ENCODE measurements at regions not wholly inside any gene's neighbourhood (a gene's known extent, or its start where the extent isn't known, plus 50 kb on each side); places are given as distances from the start of the nearest gene placed in this dataset.

- peaks cover 22% of the 10 kb centered on the region for H3K27me3 ChIP-seq (ENCODE audit: insufficient read depth, low read length)
- no peak overlapping the region for H3K27ac ChIP-seq (ENCODE audit: low read depth, low read length)
- no peaks in the 10 kb centered on the region for H3K79me2 ChIP-seq (ENCODE audit: insufficient read depth, low read length)
- no peaks in the 10 kb centered on the region for H4K20me1 ChIP-seq (ENCODE audit: insufficient read depth, low read length)
- H3K4me3 ChIP-seq (ENCODE audit: insufficient read depth, low read length) = no peak overlapping the region
- H3K4me1 ChIP-seq (ENCODE audit: insufficient read depth, low read length) = no peaks in the 10 kb centered on the region
- H3K36me3 ChIP-seq (ENCODE audit: insufficient read depth, low read length) = no peaks in the 10 kb centered on the region
- DNase-seq (ENCODE audit: insufficient read length, low spot score, missing footprints) = no peak
- peaks cover 2% of the 10 kb centered on the region for H3K9me3 ChIP-seq (ENCODE audit: low read depth, low read length)
- H3K4me2 ChIP-seq (ENCODE audit: insufficient read depth, low read length) = no peak overlapping the region
- no peak overlapping the region for H2AFZ ChIP-seq (ENCODE audit: low read length)
- no peak for TF ChIP-seq CTCF (IDR thresholded peaks at IDR 0.05; ENCODE audit: extremely low read depth, low read depth, low read length)
Observed at GRCh38 chr5:171612749-171613148, 172.9 kb upstream of the SMIM23 start.

GRCh38 chr5:171614511-171614910, 171.1 kb upstream of the SMIM23 start:
- Histone ChIP-seq H3K9me3 (ENCODE audit: low read depth, low read length) (peaks cover 2% of the 10 kb centered on the region), H3K27ac (ENCODE audit: low read depth, low read length) (no peak overlapping the region), H2AFZ (ENCODE audit: low read length) (no peak overlapping the region), H3K4me2 (ENCODE audit: insufficient read depth, low read length) (no peak overlapping the region), H3K36me3 (ENCODE audit: insufficient read depth, low read length) (no peaks in the 10 kb centered on the region), H4K20me1 (ENCODE audit: insufficient read depth, low read length) (no peaks in the 10 kb centered on the region), H3K27me3 (ENCODE audit: insufficient read depth, low read length) (peaks cover 22% of the 10 kb centered on the region), H3K4me1 (ENCODE audit: insufficient read depth, low read length) (no peaks in the 10 kb centered on the region), H3K4me3 (ENCODE audit: insufficient read depth, low read length) (no peak overlapping the region), H3K79me2 (ENCODE audit: insufficient read depth, low read length) (no peaks in the 10 kb centered on the region)
- TF ChIP-seq CTCF (IDR thresholded peaks at IDR 0.05; ENCODE audit: extremely low read depth, low read depth, low read length) = no peak
- DNase-seq (ENCODE audit: insufficient read length, low spot score, missing footprints) = no peak

DNA sequence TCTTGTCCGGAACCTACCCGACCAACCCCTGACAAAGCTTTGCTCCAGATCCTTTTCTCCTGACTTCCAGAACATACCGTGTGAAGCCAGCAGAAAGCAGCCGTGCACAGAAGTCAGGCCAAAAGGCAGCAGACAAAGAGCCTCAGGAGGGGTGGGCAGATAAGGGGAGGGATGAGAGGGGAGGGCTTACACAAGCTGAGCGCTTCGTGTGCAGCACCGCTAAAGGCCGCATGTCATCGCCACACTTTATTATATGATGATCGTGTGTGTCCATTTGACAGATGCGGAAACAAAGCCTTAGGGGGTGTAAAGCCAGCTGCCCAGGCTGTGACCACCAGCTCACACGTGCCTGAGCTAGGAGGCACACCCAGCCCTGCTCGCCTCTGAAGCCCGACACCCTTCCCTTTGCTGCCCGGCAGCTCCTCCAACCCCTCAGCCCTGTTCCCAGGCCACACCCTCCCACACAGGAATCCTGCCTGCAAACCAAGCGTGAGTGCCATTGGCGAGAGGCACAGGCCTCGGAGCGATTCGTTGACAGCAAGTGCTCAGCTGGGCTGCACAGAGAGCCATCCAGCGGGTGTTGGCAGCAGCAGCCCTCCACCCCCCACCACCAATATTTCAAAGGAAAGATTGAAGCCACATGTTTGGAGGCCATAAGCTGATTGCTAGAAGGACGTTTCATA, 170.5 kb upstream of the SMIM23 start:
- Histone ChIP-seq H3K9me3 (ENCODE audit: low read depth, low read length) (peaks cover 2% of the 10 kb centered on the region), H4K20me1 (ENCODE audit: insufficient read depth, low read length) (no peaks in the 10 kb centered on the region), H3K27me3 (ENCODE audit: insufficient read depth, low read length) (peaks cover 22% of the 10 kb centered on the region), H3K79me2 (ENCODE audit: insufficient read depth, low read length) (no peaks in the 10 kb centered on the region), H3K4me1 (ENCODE audit: insufficient read depth, low read length) (no peaks in the 10 kb centered on the region), H3K27ac (ENCODE audit: low read depth, low read length) (no peak overlapping the region), H3K4me2 (ENCODE audit: insufficient read depth, low read length) (no peak overlapping the region), H3K4me3 (ENCODE audit: insufficient read depth, low read length) (no peak overlapping the region), H2AFZ (ENCODE audit: low read length) (no peak overlapping the region), H3K36me3 (ENCODE audit: insufficient read depth, low read length) (no peaks in the 10 kb centered on the region)
- TF ChIP-seq CTCF (IDR thresholded peaks at IDR 0.05; ENCODE audit: extremely low read depth, low read depth, low read length) = no peak
- DNase-seq (ENCODE audit: insufficient read length, low spot score, missing footprints) = peak; percentile 71

DNA sequence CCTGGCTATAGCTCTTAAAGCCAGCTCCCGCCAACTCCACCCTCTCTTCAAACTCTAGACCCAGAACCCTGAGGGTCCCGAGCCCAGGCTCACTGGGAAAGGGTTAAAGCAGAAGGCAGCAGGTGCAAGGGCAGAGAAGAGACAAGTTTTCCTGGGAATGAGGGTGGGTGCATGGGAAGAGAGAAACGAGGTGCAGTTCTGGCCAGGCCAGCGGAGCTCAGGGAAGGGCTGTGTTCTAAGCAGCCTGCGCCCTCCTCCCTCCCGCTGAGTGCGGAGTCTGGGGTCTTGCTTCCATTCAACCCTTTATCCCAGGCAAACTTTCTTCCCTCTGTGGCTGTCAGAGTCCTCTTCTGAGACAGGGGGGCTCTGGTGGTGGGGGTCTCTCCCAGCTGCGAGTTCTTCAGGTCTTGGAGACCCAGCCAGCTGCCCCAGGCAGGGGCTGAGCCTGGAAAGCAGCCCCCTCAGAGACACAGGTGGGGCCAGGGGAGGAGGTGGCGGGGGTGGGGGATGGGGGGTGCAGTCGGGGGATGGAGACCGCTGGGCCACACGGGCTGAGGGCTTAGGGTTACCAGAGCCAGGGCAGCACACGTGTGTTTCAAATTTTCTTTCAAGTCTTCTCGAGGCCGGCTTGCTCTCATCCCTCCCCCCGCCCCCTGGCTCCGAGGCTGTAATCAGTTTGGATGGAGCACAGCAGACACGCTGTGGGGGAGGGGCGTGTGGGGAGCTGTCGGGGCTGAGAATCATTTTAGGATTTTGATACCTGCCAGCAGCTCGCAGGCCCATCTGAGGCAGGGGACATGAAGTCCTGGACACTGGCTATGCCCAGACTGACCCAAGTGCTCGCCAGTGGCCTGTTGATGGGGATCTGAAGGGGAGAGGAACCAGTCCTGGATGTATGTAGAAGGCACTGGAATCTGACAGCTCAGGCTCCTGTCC, 169.6 kb upstream of the SMIM23 start:
- Histone ChIP-seq H3K27me3 (ENCODE audit: insufficient read depth, low read length) (peaks cover 22% of the 10 kb centered on the region), H3K4me1 (ENCODE audit: insufficient read depth, low read length) (no peaks in the 10 kb centered on the region), H3K4me3 (ENCODE audit: insufficient read depth, low read length) (no peak overlapping the region), H3K36me3 (ENCODE audit: insufficient read depth, low read length) (no peaks in the 10 kb centered on the region), H2AFZ (ENCODE audit: low read length) (no peak overlapping the region), H3K9me3 (ENCODE audit: low read depth, low read length) (peaks cover 2% of the 10 kb centered on the region), H3K79me2 (ENCODE audit: insufficient read depth, low read length) (no peaks in the 10 kb centered on the region), H3K27ac (ENCODE audit: low read depth, low read length) (no peak overlapping the region), H4K20me1 (ENCODE audit: insufficient read depth, low read length) (no peaks in the 10 kb centered on the region), H3K4me2 (ENCODE audit: insufficient read depth, low read length) (no peak overlapping the region)
- DNase-seq (ENCODE audit: insufficient read length, low spot score, missing footprints) = no peak
- TF ChIP-seq CTCF (IDR thresholded peaks at IDR 0.05; ENCODE audit: extremely low read depth, low read depth, low read length) = no peak
